ENCODE measurements at regions not wholly inside any gene's neighbourhood (a gene's known extent, or its start where the extent isn't known, plus 50 kb on each side); places are given as distances from the start of the nearest gene placed in this dataset.

- no peak for TF ChIP-seq TCF4 (CRISPR knock-in tag; IDR thresholded peaks at IDR 0.05; ENCODE audit: borderline replicate concordance)
- TF ChIP-seq, protein P1, sequence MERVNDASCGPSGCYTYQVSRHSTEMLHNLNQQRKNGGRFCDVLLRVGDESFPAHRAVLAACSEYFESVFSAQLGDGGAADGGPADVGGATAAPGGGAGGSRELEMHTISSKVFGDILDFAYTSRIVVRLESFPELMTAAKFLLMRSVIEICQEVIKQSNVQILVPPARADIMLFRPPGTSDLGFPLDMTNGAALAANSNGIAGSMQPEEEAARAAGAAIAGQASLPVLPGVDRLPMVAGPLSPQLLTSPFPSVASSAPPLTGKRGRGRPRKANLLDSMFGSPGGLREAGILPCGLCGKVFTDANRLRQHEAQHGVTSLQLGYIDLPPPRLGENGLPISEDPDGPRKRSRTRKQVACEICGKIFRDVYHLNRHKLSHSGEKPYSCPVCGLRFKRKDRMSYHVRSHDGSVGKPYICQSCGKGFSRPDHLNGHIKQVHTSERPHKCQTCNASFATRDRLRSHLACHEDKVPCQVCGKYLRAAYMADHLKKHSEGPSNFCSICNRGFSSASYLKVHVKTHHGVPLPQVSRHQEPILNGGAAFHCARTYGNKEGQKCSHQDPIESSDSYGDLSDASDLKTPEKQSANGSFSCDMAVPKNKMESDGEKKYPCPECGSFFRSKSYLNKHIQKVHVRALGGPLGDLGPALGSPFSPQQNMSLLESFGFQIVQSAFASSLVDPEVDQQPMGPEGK (CRISPR knock-in tag; IDR thresholded peaks at IDR 0.05; ENCODE audit: borderline replicate concordance) = no peak
- TF ChIP-seq ZC3H10 (CRISPR knock-in tag; IDR thresholded peaks at IDR 0.05) = no peak
Measured at GRCh38 chr20:52004715-52005114, 186.9 kb downstream of the ZFP64 start.

Measured in SK-N-SH treated with all-trans-retinoic acid at 6 μM for 48 hours (cell line).